ENCODE measurements at regions not wholly inside any gene's neighbourhood (a gene's known extent, or its start where the extent isn't known, plus 50 kb on each side); places are given as distances from the start of the nearest gene placed in this dataset.

- TF ChIP-seq, protein P1, sequence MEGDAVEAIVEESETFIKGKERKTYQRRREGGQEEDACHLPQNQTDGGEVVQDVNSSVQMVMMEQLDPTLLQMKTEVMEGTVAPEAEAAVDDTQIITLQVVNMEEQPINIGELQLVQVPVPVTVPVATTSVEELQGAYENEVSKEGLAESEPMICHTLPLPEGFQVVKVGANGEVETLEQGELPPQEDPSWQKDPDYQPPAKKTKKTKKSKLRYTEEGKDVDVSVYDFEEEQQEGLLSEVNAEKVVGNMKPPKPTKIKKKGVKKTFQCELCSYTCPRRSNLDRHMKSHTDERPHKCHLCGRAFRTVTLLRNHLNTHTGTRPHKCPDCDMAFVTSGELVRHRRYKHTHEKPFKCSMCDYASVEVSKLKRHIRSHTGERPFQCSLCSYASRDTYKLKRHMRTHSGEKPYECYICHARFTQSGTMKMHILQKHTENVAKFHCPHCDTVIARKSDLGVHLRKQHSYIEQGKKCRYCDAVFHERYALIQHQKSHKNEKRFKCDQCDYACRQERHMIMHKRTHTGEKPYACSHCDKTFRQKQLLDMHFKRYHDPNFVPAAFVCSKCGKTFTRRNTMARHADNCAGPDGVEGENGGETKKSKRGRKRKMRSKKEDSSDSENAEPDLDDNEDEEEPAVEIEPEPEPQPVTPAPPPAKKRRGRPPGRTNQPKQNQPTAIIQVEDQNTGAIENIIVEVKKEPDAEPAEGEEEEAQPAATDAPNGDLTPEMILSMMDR (conservative IDR thresholded peaks at IDR 0.05; ENCODE audit: low read length) = no peak
- TF ChIP-seq EZH2phosphoT487 (IDR thresholded peaks at IDR 0.05; ENCODE audit: borderline replicate concordance) = no peak
These were observed 89.8 kb upstream of the FIBIN start for GRCh38 chr11:26904132-26904531.

All from Loucy (cell line).